Stomach (tissue), 8 donors: ENCODE measurements at regions not wholly inside any gene's neighbourhood (a gene's known extent, or its start where the extent isn't known, plus 50 kb on each side); places are given as distances from the start of the nearest gene placed in this dataset.

Experiments
- DNase-seq, 2 donors: peaks; one replicate each; pipeline versions ENCODE4 v3.0.0 to v3.0.0-alpha.2; 2013 to 2019
- H3K27ac ChIP-seq, 5 donors: fragments of 200-600 bp in 4 of 5; sonication (generic) in 4 of 5; one replicate each; pipeline ENCODE4 v1.5.1; 2013 to 2019; ENCODE audit warnings: mild to moderate bottlenecking in 1 of 5, moderate library complexity in 1 of 5
- H3K27me3 ChIP-seq, 3 donors: fragments of 200-600 bp; sonication (generic); one replicate each; pipeline ENCODE4 v1.5.1; 2017 to 2019; ENCODE audit warnings: mixed run types in 1 of 3
- H3K36me3 ChIP-seq, 4 donors: fragments of 200-600 bp; sonication (generic); 1 replicate in 3 of 4; 2 replicates in 1 of 4; pipeline ENCODE4 v1.5.1; 2016 to 2019
- H3K4me1 ChIP-seq, 4 donors: fragments of 200-600 bp; sonication (generic); one replicate each; pipeline ENCODE4 v1.5.1; 2016 to 2019
- H3K4me3 ChIP-seq, 4 donors: fragments of 200-600 bp; sonication (generic) in 3 of 4; one replicate each; pipeline ENCODE4 v1.5.1; 2016 to 2019; ENCODE audit warnings: mild to moderate bottlenecking in 1 of 4
- H3K9me3 ChIP-seq, 4 donors: fragments of 200-600 bp; sonication (generic); one replicate each; pipeline ENCODE4 v1.5.1; 2016 to 2019
- CTCF ChIP-seq, 7 experiments: fragments of 450-650 bp in 4 of 7; fragments of 200-600 bp in 3 of 7; sonication (generic) in 3 of 7; IDR thresholded peaks; one replicate each; pipeline ENCODE4 v1.5.1; 2016 to 2019; ENCODE audit warnings: antibody characterized with exemption in 7 of 7, control low read depth in 2 of 7, mild to moderate bottlenecking in 1 of 7
- EP300 ChIP-seq: sonication (generic); formaldehyde crosslinking; IDR thresholded peaks from one replicate; pipeline ENCODE4 v1.6.1; 2017; ENCODE audit warnings: antibody characterized with exemption
- POLR2A ChIP-seq, 4 donors: fragments of 450-650 bp; IDR thresholded peaks; one replicate each; pipeline ENCODE4 v1.6.1; 2016; ENCODE audit warnings: antibody characterized with exemption in 4 of 4, control low read depth in 2 of 4, mild to moderate bottlenecking in 1 of 4, moderate library complexity in 1 of 4
- POLR2AphosphoS5 ChIP-seq, 3 donors: sonication (generic); formaldehyde crosslinking; IDR thresholded peaks; one replicate each; pipeline ENCODE4 v1.6.1; 2016; ENCODE audit warnings: antibody characterized with exemption in 3 of 3
- WGBS, 5 donors: extraction: QIAGEN DNeasy Blood & Tissue Kit in 3 of 5; methylation state at CpG; one replicate each; pipeline versions ENCODE4 v1.1.5 to v1.1.7; 2013 to 2018; 5-methylcytosine and 5-hydroxymethylcytosine counted together
- intact Hi-C: fragments of 100-400 bp; cut with DNase I; formaldehyde crosslinking; loops from one replicate; pipeline ENCODE4 v1.15.1; 2023; ENCODE audit warnings: low total_unique reads
- donor health status: healthy with polysubstance abuse.
- donor health status: Bipolar disorder and iron deficiency.
- donor health status: healthy.

GRCh38 chr2:128774320-128775216 lies 455.9 kb upstream of the HS6ST1 start:
- no peak overlapping the region for H3K4me3 ChIP-seq
- intact Hi-C loops: no loop called here
- H3K36me3 ChIP-seq: no peaks in the 10 kb centered on the region
- no peaks in the 10 kb centered on the region for H3K9me3 ChIP-seq
- peaks cover 0 to 5% (median 0%) of the 10 kb centered on the region in 3 donors for H3K27me3 ChIP-seq
- H3K27ac ChIP-seq: no peak overlapping the region
- WGBS, 5 donors: 70 to 76% (median 73%) methylated on average over 7 of the region's 7 CpGs
- TF ChIP-seq POLR2AphosphoS5 (IDR thresholded peaks at IDR 0.05): no peak
- no peak for TF ChIP-seq EP300
- TF ChIP-seq POLR2A (IDR thresholded peaks at IDR 0.05): no peak
- no peak for TF ChIP-seq CTCF (IDR thresholded peaks at IDR 0.05)
- DNase-seq: peak; percentile 22 to 36
- no peaks in the 10 kb centered on the region for H3K4me1 ChIP-seq

GRCh38 chr2:128775217-128775913 lies 456.7 kb upstream of the HS6ST1 start:
- H3K36me3 ChIP-seq: no peaks in the 10 kb centered on the region
- no peak for TF ChIP-seq CTCF (IDR thresholded peaks at IDR 0.05)
- no peak for TF ChIP-seq POLR2A (IDR thresholded peaks at IDR 0.05)
- no peak for TF ChIP-seq EP300
- TF ChIP-seq POLR2AphosphoS5 (IDR thresholded peaks at IDR 0.05): no peak
- H3K4me1 ChIP-seq: no peaks in the 10 kb centered on the region
- H3K4me3 ChIP-seq: no peak overlapping the region
- intact Hi-C loops: no loop called here
- H3K9me3 ChIP-seq: no peaks in the 10 kb centered on the region
- DNase-seq: peak in 1 of 2 donors; percentile 18
- no peak overlapping the region for H3K27ac ChIP-seq
- 90 to 97% (median 96%) methylated on average over 9 to 10 of the region's 10 CpGs for WGBS, 5 donors
- H3K27me3 ChIP-seq: peaks cover 0 to 5% (median 0%) of the 10 kb centered on the region in 3 donors

GRCh38 chr2:128775914-128776285 lies 457.2 kb upstream of the HS6ST1 start:
- Histone ChIP-seq H3K4me1 (no peaks in the 10 kb centered on the region), H3K27me3 (peaks cover 0 to 5% (median 0%) of the 10 kb centered on the region in 3 donors), H3K27ac (no peak overlapping the region), H3K4me3 (no peak overlapping the region), H3K36me3 (no peaks in the 10 kb centered on the region), H3K9me3 (no peaks in the 10 kb centered on the region)
- WGBS, 5 donors: 95 to 99% (median 98%) methylated on average over 4 of the region's 4 CpGs
- DNase-seq: peak in 1 of 2 donors; percentile 5
- intact Hi-C loops: no loop called here
- TF ChIP-seq POLR2AphosphoS5 (IDR thresholded peaks at IDR 0.05): no peak
- no peak for TF ChIP-seq POLR2A (IDR thresholded peaks at IDR 0.05)
- no peak for TF ChIP-seq EP300
- TF ChIP-seq CTCF (IDR thresholded peaks at IDR 0.05): no peak

- WGBS, 5 donors: 81 to 88% (median 83%) methylated on average over 15 of the region's 15 CpGs
- no peak overlapping the region for H3K27ac ChIP-seq
- no peaks in the 10 kb centered on the region for H3K36me3 ChIP-seq
- DNase-seq: peak in 1 of 2 donors; percentile 19
- intact Hi-C loops: no loop called here
- H3K9me3 ChIP-seq: no peaks in the 10 kb centered on the region
- H3K4me3 ChIP-seq: no peak overlapping the region
- TF ChIP-seq POLR2A (IDR thresholded peaks at IDR 0.05) (no peak), EP300 (no peak), CTCF (IDR thresholded peaks at IDR 0.05) (no peak), POLR2AphosphoS5 (IDR thresholded peaks at IDR 0.05) (no peak)
- no peaks in the 10 kb centered on the region for H3K4me1 ChIP-seq
- peaks cover 0 to 5% (median 0%) of the 10 kb centered on the region in 3 donors for H3K27me3 ChIP-seq
Observed at GRCh38 chr2:128776461-128777195, 458.0 kb upstream of the HS6ST1 start.
